GM18519 (cell line): ENCODE measurements at regions not wholly inside any gene's neighbourhood (a gene's known extent, or its start where the extent isn't known, plus 50 kb on each side); places are given as distances from the start of the nearest gene placed in this dataset.
A peak's percentile ranks its signal among the peaks of the same experiment; 100 is the strongest.
"Not testable (repeated sequence)": the region's sequence is repeated elsewhere in the genome, so short reads cannot be mapped to it uniquely, and the experiment has no call there.

ENCODE experiments used
- ATAC-seq: cut with Tn5 transposase; IDR thresholded peaks from one replicate; pipeline ENCODE4 v1.9.1; 2021; ENCODE audit warnings: mild to moderate bottlenecking, moderate library complexity; ENCODE audit not compliant: unreplicated experiment, low FRiP score

GRCh38 chr7:11988186-11988585 is 156.2 kb upstream of the THSD7A start:
- ATAC-seq, result no peak

- no peak for ATAC-seq
Measured at GRCh38 chr7:12002428-12002827, 170.4 kb upstream of the THSD7A start.

GRCh38 chr7:12004581-12004980 is 172.6 kb upstream of the THSD7A start:
- no peak for ATAC-seq

- no peak for ATAC-seq
Measured at GRCh38 chr7:12007576-12007975, 175.6 kb upstream of the THSD7A start.

- ATAC-seq, result no peak
Measured at GRCh38 chr7:12013983-12014382, 182.0 kb upstream of the THSD7A start.

- ATAC-seq, result no peak
Measured at GRCh38 chr7:12016439-12016838, 184.4 kb upstream of the THSD7A start.

GRCh38 chr7:12017046-12017445 is 185.0 kb upstream of the THSD7A start:
- ATAC-seq, result no peak

GRCh38 chr7:12022011-12022410 is 189.1 kb upstream of the TMEM106B start:
- ATAC-seq, result not testable (repeated sequence)

GRCh38 chr7:12025246-12025645 is 185.8 kb upstream of the TMEM106B start:
- no peak for ATAC-seq

- no peak for ATAC-seq
Measured at GRCh38 chr7:12028508-12028907, 182.6 kb upstream of the TMEM106B start.

- ATAC-seq, result no peak
Measured at GRCh38 chr7:12030116-12030515, 181.0 kb upstream of the TMEM106B start.

- ATAC-seq, result no peak
Measured at GRCh38 chr7:12031186-12031585, 179.9 kb upstream of the TMEM106B start.

- peak; percentile 40 for ATAC-seq
Measured at GRCh38 chr7:12031638-12032037, 179.5 kb upstream of the TMEM106B start.

- no peak for ATAC-seq
Measured at GRCh38 chr7:12032146-12032545, 178.9 kb upstream of the TMEM106B start.

GRCh38 chr7:12043457-12043856 is 167.6 kb upstream of the TMEM106B start:
- ATAC-seq, result not testable (repeated sequence)

- ATAC-seq, result no peak
Measured at GRCh38 chr7:12052211-12052610, 158.9 kb upstream of the TMEM106B start.

GRCh38 chr7:12053561-12053960 is 157.5 kb upstream of the TMEM106B start:
- ATAC-seq, result no peak

GRCh38 chr7:12054830-12055229 is 156.3 kb upstream of the TMEM106B start:
- no peak for ATAC-seq

- ATAC-seq, result no peak
Measured at GRCh38 chr7:12056381-12056780, 154.7 kb upstream of the TMEM106B start.

- ATAC-seq, result no peak
Measured at GRCh38 chr7:12056977-12057376, 154.1 kb upstream of the TMEM106B start.

- ATAC-seq, result peak; percentile 73
Measured at GRCh38 chr7:12062062-12062461, 149.0 kb upstream of the TMEM106B start.

- no peak for ATAC-seq
Measured at GRCh38 chr7:12064586-12065127, 146.4 kb upstream of the TMEM106B start.

GRCh38 chr7:12066004-12066403 is 145.1 kb upstream of the TMEM106B start:
- no peak for ATAC-seq
